ENCODE measurements at regions not wholly inside any gene's neighbourhood (a gene's known extent, or its start where the extent isn't known, plus 50 kb on each side); places are given as distances from the start of the nearest gene placed in this dataset.

DNA sequence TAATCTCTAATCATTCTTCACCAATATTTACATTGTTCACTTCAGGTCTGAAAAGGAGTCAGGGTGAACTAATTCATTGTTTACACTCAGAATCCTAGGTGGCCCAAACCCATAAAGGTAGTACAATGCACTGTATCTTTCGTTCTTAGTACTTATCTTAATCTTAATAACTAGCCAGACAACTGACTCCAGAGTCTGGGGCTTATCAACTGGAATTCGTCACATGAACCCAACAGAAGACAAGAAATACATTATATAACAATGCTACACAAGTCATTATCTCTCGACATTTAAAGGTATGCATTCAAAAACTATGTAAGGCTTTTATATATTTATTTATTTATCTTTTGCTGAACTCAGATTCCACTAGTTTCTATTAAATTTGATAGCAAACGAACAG, 125.9 kb upstream of the ESRRG start:
- ChIA-PET POLR2A (no interaction called here), CTCF (no interaction called here)
- Mint-ChIP-seq H3K27me3 (no peaks in the 10 kb centered on the region), H3K4me1 (no peaks in the 10 kb centered on the region), H3K27ac (no peak overlapping the region), H3K36me3 (ENCODE audit: low read depth) (no peaks in the 10 kb centered on the region), H3K4me3 (no peak overlapping the region), H3K9me3 (peaks cover 3% of the 10 kb centered on the region)
- DNase-seq, result no peak

DNA sequence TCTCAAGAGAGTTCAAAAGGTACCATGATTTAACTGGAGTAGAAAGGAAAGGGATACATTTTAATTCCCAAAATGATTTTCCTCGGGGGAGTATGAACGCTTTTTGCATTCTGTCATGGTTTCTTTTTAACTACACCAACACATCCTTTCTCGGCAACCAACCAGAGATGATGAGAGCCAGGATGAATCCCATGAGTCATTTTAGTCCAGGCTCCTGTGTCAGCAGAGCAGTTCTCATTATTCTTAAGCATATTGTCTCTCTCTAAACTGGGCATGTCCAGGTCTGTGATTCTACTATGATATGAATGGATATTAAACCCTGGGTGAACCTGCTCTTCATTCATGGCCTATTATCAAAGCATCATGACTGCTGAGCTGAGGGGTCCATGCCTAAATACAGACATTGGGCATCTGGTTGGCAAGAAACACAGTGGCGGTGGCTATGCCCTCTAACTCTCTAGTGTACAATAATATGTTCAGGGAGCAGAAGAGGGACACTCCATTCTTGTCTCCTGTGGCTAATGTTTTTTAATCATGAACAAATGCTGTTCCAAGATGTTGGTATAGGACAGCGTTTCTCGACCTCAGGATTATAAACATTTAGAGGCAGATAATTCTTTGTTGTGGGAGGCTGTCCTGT, 124.3 kb upstream of the ESRRG start:
- ChIA-PET CTCF (no interaction called here), POLR2A (no interaction called here)
- Mint-ChIP-seq H3K4me3 (no peak overlapping the region), H3K27me3 (no peaks in the 10 kb centered on the region), H3K4me1 (no peaks in the 10 kb centered on the region), H3K27ac (no peak overlapping the region), H3K36me3 (ENCODE audit: low read depth) (no peaks in the 10 kb centered on the region), H3K9me3 (no peaks in the 10 kb centered on the region)
- DNase-seq, result no peak

GRCh38 chr1:216846339-216846738, 123.1 kb upstream of the ESRRG start:
- H3K4me3 Mint-ChIP-seq, result no peak overlapping the region
- no peak overlapping the region for H3K27ac Mint-ChIP-seq
- CTCF ChIA-PET, result no interaction called here
- POLR2A ChIA-PET, result no interaction called here
- no peaks in the 10 kb centered on the region for H3K4me1 Mint-ChIP-seq
- DNase-seq, result no peak
- no peaks in the 10 kb centered on the region for H3K36me3 Mint-ChIP-seq (ENCODE audit: low read depth)
- no peaks in the 10 kb centered on the region for H3K9me3 Mint-ChIP-seq
- no peaks in the 10 kb centered on the region for H3K27me3 Mint-ChIP-seq

DNA sequence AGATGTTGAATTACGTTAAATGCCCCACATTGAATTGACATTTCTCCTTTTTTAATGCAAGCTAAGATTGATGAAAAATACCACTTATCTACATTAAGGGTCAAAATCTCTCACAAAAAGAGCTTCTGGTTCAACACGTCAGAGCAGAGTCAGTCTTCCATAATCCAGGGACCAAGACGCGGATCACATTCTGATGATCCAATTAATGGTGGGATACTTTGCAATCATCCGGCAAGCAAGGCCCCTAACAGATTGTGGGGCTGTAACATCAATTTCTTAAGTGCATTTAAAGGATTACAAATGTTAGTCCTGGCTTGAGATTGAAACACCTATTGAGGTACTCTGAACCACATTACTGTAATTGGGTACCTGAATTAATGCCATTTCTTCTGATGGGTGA, 120.2 kb upstream of the ESRRG start:
- no peak overlapping the region for H3K4me3 Mint-ChIP-seq
- H3K27ac Mint-ChIP-seq, result no peak overlapping the region
- DNase-seq, result no peak
- H3K4me1 Mint-ChIP-seq, result no peaks in the 10 kb centered on the region
- POLR2A ChIA-PET, result no interaction called here
- H3K36me3 Mint-ChIP-seq (ENCODE audit: low read depth), result no peaks in the 10 kb centered on the region
- no peaks in the 10 kb centered on the region for H3K9me3 Mint-ChIP-seq
- H3K27me3 Mint-ChIP-seq, result no peaks in the 10 kb centered on the region
- CTCF ChIA-PET, result no interaction called here

DNA sequence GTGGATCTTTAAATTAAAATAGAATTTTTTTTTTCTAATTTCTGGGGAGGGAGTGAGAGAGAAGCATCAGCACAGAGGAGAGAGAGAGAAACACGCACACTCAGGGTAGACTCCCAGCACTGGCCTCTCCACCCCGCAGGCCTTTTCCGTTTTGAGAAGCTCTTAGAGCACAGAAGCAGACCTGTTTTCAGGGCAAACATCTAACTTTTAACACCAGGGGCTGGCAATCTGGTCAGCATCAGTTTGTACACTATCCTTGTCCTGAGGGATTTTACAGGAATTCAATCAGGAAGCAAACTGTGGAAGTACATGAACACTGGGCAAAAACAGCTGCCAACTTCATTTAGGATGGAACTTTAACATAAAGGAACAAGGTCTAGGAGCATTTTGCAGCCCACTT, 117.9 kb upstream of the ESRRG start:
- H3K4me3 Mint-ChIP-seq, result no peak overlapping the region
- no peaks in the 10 kb centered on the region for H3K36me3 Mint-ChIP-seq (ENCODE audit: low read depth)
- no peaks in the 10 kb centered on the region for H3K27me3 Mint-ChIP-seq
- no peak for DNase-seq
- no peak overlapping the region for H3K27ac Mint-ChIP-seq
- CTCF ChIA-PET, result no interaction called here
- H3K4me1 Mint-ChIP-seq, result no peaks in the 10 kb centered on the region
- peaks cover 4% of the 10 kb centered on the region for H3K9me3 Mint-ChIP-seq
- POLR2A ChIA-PET, result no interaction called here

DNA sequence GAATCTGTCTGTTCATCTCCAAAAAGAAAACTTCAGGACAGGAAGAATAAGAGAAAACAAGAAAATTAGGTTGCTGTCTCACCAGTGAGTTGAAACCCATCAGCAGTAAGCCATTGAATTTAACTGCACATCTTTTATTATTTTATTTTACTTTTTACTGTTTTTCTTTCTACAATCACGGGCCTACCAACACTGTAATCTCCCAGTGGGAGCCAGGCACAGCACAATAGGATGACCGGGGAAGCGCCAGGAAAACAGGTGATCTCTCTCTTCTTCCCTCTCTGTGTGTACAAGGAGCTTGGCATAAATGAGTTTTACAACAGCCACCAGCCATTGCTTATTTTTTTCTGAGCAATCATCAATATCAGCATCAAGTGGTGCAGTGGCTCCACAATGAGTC, 113.1 kb upstream of the ESRRG start:
- Mint-ChIP-seq H3K9me3 (peaks cover 4% of the 10 kb centered on the region), H3K27me3 (no peaks in the 10 kb centered on the region), H3K27ac (no peak overlapping the region), H3K36me3 (ENCODE audit: low read depth) (no peaks in the 10 kb centered on the region), H3K4me3 (no peak overlapping the region), H3K4me1 (no peaks in the 10 kb centered on the region)
- POLR2A ChIA-PET, result no interaction called here
- no peak for DNase-seq
- CTCF ChIA-PET, result no interaction called here

GRCh38 chr1:216833509-216833908, 110.3 kb upstream of the ESRRG start:
- Mint-ChIP-seq H3K4me1 (no peaks in the 10 kb centered on the region), H3K36me3 (ENCODE audit: low read depth) (no peaks in the 10 kb centered on the region), H3K4me3 (no peak overlapping the region), H3K27me3 (no peaks in the 10 kb centered on the region), H3K27ac (no peak overlapping the region), H3K9me3 (peaks cover 4% of the 10 kb centered on the region)
- ChIA-PET POLR2A (no interaction called here), CTCF (no interaction called here)
- DNase-seq, result no peak

DNA sequence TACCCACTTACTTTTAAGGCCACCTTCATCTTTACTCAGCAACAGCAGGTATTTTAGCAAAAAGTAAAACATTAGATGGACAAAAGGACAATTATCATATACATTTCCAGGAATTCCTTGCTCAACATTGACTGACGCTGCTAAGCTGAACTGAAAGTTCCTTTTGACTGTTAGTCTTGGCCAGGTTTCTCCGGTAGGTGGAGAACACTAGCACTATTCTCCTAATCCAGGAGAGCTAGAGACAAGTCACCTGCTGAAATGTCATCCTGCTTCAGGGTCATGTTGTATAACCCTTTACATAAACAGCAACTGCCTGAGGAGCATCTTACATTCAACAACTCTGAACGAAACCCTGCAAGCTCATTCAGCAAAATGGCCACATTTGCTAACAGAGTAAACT, 109.0 kb upstream of the ESRRG start:
- Mint-ChIP-seq H3K4me1 (no peaks in the 10 kb centered on the region), H3K27me3 (no peaks in the 10 kb centered on the region), H3K36me3 (ENCODE audit: low read depth) (no peaks in the 10 kb centered on the region), H3K27ac (no peak overlapping the region), H3K9me3 (peaks cover 4% of the 10 kb centered on the region), H3K4me3 (no peak overlapping the region)
- ChIA-PET POLR2A (no interaction called here), CTCF (no interaction called here)
- no peak for DNase-seq

DNA sequence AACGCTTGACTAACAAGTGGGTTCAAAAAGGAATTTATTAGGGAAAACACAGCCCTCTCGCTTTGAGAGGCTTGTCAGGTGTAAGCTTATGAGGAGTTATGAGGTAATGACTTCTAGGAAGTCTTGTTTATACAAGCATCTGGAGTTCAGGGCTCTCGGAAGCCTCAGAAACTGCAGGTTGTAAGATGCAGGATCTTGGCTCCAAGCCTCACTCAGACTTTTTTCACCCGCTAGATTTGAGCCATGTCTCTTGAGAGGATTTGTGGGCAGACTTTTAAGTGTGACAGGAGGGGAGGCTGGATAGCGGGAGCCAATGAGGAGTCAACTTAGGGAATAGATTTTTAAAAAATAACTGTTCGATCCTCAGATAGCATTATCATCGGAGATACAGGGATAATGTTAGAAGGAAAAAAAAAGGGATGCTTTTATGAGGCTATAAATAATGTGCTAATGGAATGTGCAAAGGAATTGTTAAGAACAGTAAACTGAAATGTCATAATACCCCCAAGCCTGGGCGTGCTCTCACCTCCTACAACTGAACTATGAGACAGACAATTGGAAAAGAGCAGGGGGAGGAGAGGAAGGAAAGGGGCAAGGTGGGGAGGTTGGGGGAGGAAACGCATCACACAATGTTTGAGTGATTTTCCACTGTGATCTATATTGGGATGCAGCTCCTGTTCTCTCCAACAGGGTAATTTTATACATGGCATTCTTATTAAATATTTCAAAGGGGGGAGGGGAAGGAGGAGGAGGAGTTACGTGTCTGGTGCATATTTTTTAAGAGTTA, 107.4 kb upstream of the ESRRG start:
- Mint-ChIP-seq H3K27me3 (no peaks in the 10 kb centered on the region), H3K9me3 (no peaks in the 10 kb centered on the region), H3K4me3 (no peak overlapping the region), H3K27ac (no peak overlapping the region), H3K4me1 (no peaks in the 10 kb centered on the region), H3K36me3 (ENCODE audit: low read depth) (no peaks in the 10 kb centered on the region)
- CTCF ChIA-PET, result no interaction called here
- POLR2A ChIA-PET, result no interaction called here
- no peak for DNase-seq

DNA sequence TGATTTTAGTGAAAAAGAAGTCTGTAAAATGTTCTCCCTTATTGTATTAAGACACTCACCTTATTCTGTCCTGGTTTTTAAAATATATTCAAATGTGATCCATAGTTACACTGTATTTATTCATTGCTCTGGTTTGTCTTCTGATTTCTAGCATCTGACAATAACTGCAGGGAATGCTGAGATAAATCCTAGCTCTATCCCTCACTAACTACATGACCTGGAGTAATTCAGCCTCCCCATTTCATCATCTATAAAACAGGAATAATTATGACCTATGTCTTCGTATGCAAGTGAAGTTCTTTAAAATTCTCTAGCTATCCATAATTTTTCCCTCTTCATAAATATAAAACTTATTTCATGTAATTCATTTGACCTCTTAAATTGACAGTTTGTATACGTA, 104.0 kb upstream of the ESRRG start:
- Mint-ChIP-seq H3K4me3 (no peak overlapping the region), H3K27ac (no peak overlapping the region)

GRCh38 chr1:216826646-216827045, 103.4 kb upstream of the ESRRG start:
- ChIA-PET POLR2A (no interaction called here), CTCF (no interaction called here)
- Mint-ChIP-seq H3K4me1 (no peaks in the 10 kb centered on the region), H3K4me3 (no peak overlapping the region), H3K36me3 (ENCODE audit: low read depth) (no peaks in the 10 kb centered on the region), H3K27ac (no peak overlapping the region), H3K9me3 (no peaks in the 10 kb centered on the region), H3K27me3 (no peaks in the 10 kb centered on the region)
- DNase-seq, result no peak

More for the DNA sequence above, 104.0 kb upstream of the ESRRG start:
- Mint-ChIP-seq H3K4me1 (no peaks in the 10 kb centered on the region), H3K36me3 (ENCODE audit: low read depth) (no peaks in the 10 kb centered on the region), H3K9me3 (no peaks in the 10 kb centered on the region), H3K27me3 (no peaks in the 10 kb centered on the region)
- ChIA-PET POLR2A (no interaction called here), CTCF (no interaction called here)
- no peak for DNase-seq

DNA sequence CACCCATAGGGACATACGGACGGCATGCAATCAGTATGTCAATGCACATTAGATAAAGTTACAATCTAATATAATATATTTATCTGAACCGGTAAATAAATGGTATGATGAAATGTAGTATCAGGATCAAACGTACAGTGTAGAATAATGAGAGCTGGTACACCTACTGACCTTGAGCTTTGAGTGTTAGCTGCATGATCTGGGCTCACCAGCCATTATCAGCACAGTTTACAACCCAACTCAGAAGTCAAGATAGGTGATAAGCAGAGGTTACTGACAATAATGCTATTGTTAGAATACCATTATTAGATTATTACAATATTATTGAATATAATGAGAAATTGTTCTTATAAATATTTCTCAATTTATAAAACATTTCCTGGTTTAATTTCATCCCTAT, 103.0 kb upstream of the ESRRG start:
- Mint-ChIP-seq H3K36me3 (ENCODE audit: low read depth) (no peaks in the 10 kb centered on the region), H3K27me3 (no peaks in the 10 kb centered on the region), H3K27ac (no peak overlapping the region), H3K9me3 (no peaks in the 10 kb centered on the region), H3K4me1 (no peaks in the 10 kb centered on the region), H3K4me3 (no peak overlapping the region)
- POLR2A ChIA-PET, result no interaction called here
- DNase-seq, result no peak
- CTCF ChIA-PET, result no interaction called here

DNA sequence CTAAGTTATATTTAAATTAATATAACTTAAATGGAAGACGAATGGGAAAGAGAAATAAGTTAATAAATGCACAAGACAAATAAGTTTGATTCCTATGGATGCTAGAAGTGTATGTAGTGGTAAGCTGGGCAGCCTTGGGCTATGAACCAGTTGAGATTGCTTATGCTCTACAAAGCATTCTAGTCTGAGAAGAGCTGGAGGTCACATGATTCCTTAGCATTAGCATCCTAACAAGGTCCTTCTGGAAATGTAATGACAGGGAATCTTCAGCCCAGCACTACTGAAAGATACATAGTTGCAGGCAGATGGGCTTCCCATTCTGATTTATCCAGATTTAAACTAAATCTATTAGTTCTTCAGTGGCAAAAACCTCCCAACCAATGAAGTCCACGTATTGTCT, 102.3 kb upstream of the ESRRG start:
- CTCF ChIA-PET, result no interaction called here
- no peaks in the 10 kb centered on the region for H3K27me3 Mint-ChIP-seq

GRCh38 chr1:216824511-216824910, 101.3 kb upstream of the ESRRG start:
- Mint-ChIP-seq H3K36me3 (ENCODE audit: low read depth) (no peaks in the 10 kb centered on the region), H3K9me3 (no peaks in the 10 kb centered on the region), H3K4me3 (no peak overlapping the region), H3K27ac (no peak overlapping the region), H3K27me3 (no peaks in the 10 kb centered on the region), H3K4me1 (no peaks in the 10 kb centered on the region)
- CTCF ChIA-PET, result no interaction called here
- POLR2A ChIA-PET, result no interaction called here
- DNase-seq, result no peak

More for the DNA sequence above, 102.3 kb upstream of the ESRRG start:
- no peaks in the 10 kb centered on the region for H3K4me1 Mint-ChIP-seq
- H3K9me3 Mint-ChIP-seq, result no peaks in the 10 kb centered on the region
- H3K4me3 Mint-ChIP-seq, result no peak overlapping the region
- DNase-seq, result no peak
- H3K36me3 Mint-ChIP-seq (ENCODE audit: low read depth), result no peaks in the 10 kb centered on the region
- POLR2A ChIA-PET, result no interaction called here
- H3K27ac Mint-ChIP-seq, result no peak overlapping the region
